HG03025 (cell line): ENCODE measurements at regions not wholly inside any gene's neighbourhood (a gene's known extent, or its start where the extent isn't known, plus 50 kb on each side); places are given as distances from the start of the nearest gene placed in this dataset.
"Not testable (repeated sequence)": the region's sequence is repeated elsewhere in the genome, so short reads cannot be mapped to it uniquely, and the experiment has no call there.

Source experiments
- ATAC-seq: cut with Tn5 transposase; IDR thresholded peaks from one replicate; pipeline ENCODE4 v1.9.1; 2021; ENCODE audit warnings: mild to moderate bottlenecking, moderate library complexity; ENCODE audit not compliant: unreplicated experiment, low FRiP score

GRCh38 chr1:173300061-173301044 lies 93.2 kb upstream of the TNFSF4 start:
- ATAC-seq: no peak

GRCh38 chr1:173301507-173301906 lies 94.4 kb upstream of the TNFSF4 start:
- no peak for ATAC-seq

DNA sequence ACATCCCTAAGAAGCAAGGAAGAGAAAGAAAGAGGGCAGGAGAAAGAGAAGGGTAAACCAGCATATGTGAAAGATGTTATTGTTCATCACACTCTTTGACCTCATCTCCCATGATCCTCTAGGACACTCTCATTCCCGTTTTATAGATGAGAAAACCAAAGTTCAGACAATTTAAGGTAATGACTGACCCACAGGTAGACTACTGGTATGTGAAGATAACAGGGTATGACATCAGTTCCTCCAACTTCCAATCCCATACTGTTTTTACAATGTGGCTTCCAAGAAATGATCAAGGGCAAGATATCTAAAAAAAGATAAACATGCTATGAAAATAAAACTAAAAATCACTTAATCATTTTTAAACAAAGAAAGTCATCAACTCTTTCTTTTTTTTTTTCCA lies 95.2 kb upstream of the TNFSF4 start:
- ATAC-seq: no peak

DNA sequence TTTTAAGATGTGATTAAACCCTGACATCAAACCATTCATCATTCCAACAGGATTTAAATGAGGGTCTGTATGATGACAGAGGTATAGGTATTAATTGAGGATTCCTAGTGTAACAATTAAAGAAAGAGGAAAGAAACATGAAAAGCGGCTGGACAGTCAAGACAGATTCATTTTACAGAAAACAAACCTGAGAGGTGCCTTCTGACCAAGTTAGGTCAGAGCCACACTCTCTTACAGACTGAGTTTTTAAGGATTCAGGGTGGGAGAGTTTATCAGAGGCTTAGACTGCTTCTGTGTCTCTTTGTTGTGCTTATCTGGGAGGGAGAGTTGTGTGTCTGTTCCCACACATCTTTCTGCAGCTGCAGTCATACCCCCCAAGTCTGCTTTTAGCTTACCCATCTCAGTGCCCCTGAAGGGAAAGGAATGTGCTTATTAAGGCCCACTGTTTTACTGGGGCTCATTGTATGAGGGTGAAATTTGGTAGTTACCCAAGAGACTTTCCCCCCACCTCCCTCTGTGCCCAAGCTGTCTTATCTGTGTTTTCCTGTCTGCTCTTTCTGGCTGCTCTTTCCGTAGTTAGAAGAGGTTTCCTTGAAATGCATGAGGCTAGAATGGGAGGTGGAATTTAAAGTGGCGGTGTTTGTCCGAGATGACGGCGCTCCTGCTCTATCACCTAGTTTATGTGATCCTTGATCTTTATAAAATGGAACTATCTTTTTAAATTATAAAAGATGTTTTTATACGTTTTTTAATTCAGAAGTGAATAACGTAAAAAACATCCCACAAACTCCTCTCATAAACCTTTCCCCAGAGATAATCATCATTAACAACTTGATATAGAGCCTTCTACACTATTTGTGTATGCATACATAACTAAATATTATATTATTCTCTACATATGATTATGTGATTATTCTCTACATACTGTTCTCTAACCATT lies 96.0 kb upstream of the TNFSF4 start:
- no peak for ATAC-seq

DNA sequence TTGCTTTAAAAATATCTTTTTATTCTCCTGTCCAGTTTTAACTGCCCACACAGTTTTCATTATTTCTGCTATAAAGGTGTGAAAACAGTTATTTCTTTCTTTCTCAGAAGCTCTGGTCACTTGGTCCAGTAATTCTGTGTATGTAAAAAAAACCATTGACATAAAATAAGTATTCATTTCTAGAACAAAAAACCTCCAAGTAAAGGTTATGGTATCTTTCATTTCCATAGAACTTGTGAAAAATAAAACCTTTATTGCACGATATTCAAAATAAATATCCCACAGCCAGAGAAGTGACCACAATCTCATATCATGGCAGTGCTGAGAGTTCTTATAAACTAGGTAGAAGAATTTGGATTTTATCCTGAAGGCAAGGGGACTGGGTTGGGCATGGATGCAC lies 96.9 kb upstream of the TNFSF4 start:
- ATAC-seq: no peak

GRCh38 chr1:173304529-173305227 lies 97.5 kb upstream of the TNFSF4 start:
- ATAC-seq: no peak

DNA sequence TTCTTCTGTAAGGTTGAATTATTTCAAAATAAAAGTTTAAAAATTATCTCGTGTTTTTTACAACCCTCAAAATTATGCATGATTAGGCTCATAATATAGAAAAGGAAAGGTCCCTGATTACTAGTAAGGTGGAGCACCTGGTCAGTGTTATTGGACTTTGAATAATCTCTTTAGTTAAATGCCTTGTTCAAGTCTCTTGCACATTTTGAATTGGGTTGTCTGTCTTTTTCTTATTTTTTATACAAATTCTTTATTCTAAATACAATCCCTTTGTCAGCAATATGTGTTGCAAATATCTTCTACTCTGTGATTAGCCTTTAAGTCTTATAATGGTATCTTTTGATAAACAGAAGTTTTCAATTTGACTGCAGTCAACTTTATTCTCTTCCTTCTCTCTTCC lies 100.7 kb upstream of the TNFSF4 start:
- ATAC-seq: no peak

DNA sequence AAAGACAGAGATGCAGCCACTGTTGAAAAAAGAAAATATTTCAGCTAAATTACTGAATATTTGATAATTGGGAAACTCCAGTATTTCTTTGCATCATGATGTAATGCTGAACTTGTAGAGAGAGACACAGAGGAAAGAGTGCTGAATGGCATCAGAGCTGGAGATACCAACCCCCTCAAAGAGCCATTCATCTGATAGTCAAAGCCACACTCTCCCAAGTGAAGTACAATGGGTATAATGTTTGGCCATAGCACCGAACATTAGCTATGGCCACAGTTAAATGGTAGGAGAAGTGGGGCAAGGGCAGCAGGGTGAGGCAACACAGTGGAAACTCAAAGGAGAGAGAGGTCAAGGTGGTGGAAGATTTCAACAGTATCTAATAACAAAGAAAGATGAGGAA lies 107.5 kb upstream of the TNFSF4 start:
- ATAC-seq: no peak

DNA sequence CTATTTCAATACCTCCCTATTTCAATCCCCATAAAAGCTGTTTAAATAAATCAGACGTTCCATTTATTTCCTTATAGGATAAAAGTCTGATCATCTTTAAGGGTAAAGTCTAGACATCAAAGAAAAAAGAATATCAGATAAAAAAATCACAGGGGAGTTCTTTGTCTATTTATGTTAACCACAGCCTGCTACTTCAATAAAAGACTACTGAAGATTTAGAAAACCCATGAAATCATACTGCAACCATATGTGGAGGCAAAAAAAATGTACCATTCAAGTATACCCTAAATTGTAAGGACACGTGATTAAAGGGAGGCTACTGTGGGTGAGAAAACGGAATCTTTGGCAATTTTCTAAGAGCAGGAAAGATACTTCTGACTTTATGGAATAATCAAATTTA lies 108.2 kb upstream of the TNFSF4 start:
- no peak for ATAC-seq

DNA sequence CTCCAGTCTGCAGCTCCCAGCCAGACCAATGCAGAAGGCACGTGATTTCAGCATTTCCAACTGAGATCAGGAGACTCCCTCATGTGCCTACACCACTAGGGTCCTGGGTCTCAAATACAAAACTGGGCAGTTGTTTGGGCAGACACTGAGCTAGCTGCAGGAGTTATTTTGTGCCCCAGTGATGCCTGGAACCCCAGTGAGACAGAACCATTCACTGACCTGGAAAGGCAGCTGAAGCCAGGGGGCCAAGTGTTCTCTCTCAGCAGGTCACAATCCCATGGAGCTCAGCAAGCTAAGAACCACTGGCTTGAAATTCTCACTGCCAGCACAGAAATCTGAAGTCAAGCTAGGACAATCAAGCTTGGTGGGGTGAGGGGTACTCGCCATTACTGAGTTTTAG lies 111.7 kb upstream of the TNFSF4 start:
- no peak for ATAC-seq

- ATAC-seq: not testable (repeated sequence)
Observed at GRCh38 chr1:173324352-173324751, 117.2 kb upstream of the TNFSF4 start.

- ATAC-seq: not testable (repeated sequence)
Observed at GRCh38 chr1:173327987-173328386, 120.9 kb upstream of the TNFSF4 start.

- ATAC-seq: no peak
Observed at GRCh38 chr1:173328961-173329360, 121.8 kb upstream of the TNFSF4 start.

- no peak for ATAC-seq
Observed at GRCh38 chr1:173329726-173330125, 122.6 kb upstream of the TNFSF4 start.

GRCh38 chr1:173330149-173330951 lies 123.2 kb upstream of the TNFSF4 start:
- no peak for ATAC-seq

- ATAC-seq: not testable (repeated sequence)
Observed at GRCh38 chr1:173330952-173331548, 123.9 kb upstream of the TNFSF4 start.

GRCh38 chr1:173332026-173332425 lies 124.9 kb upstream of the TNFSF4 start:
- ATAC-seq: no peak

- no peak for ATAC-seq
Observed at GRCh38 chr1:173333581-173333980, 126.5 kb upstream of the TNFSF4 start.

DNA sequence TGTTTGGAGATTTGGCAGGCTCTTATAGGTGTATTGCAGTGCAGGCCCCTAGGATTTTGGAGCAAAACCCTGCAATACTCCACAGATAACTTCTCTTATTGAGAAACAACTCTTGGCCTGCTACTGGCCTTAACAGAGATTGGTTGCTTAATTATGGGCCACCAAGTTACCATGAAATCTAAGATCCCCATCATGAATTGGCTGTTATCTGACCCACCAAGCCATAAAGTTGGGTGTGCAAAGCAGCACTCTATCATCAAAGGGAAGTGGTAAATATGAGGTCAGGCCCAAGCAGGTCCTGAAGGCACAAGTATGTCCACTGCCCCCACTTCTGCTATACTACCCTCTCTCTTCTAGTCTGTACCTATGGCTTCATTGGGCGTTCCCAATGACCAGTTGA lies 130.0 kb upstream of the TNFSF4 start:
- ATAC-seq: no peak
